ENCODE measurements at regions not wholly inside any gene's neighbourhood (a gene's known extent, or its start where the extent isn't known, plus 50 kb on each side); places are given as distances from the start of the nearest gene placed in this dataset.

GRCh38 chr2:184294831-184295230 lies 303.5 kb upstream of the ZNF804A start:
- no peak overlapping the region for H3K4me3 ChIP-seq (ENCODE audit: low read length)
- intact Hi-C loops (cut with DNase I, micrococcal nuclease), result no loop called here
- Mint-ChIP-seq H3K27ac (no peak overlapping the region), H3K4me3 (no peak overlapping the region), H3K27me3 (no peaks in the 10 kb centered on the region), H3K9me3 (no peaks in the 10 kb centered on the region), H3K36me3 (ENCODE audit: low read depth) (no peaks in the 10 kb centered on the region), H3K4me1 (ENCODE audit: low read depth) (no peaks in the 10 kb centered on the region)
- no peak for DNase-seq
- CTCF ChIA-PET, result no interaction called here
- ATAC-seq (ENCODE audit: poor library complexity), result no peak
- no peaks in the 10 kb centered on the region for H3K27me3 ChIP-seq (ENCODE audit: control insufficient read depth in 1 of 2, insufficient read depth in 2 of 2, low read length in 2 of 2)
- TF ChIP-seq CTCF (IDR thresholded peaks at IDR 0.05), result no peak
- H3K27ac ChIP-seq (ENCODE audit: low read depth in 1 of 2, low read length in 2 of 2), result no peak overlapping the region
- no peaks in the 10 kb centered on the region for H3K9me3 ChIP-seq (ENCODE audit: control insufficient read depth in 1 of 2, insufficient read depth in 1 of 2, low read length in 2 of 2)
- no peaks in the 10 kb centered on the region for H3K4me1 ChIP-seq (ENCODE audit: insufficient read depth, low read length)
- POLR2A ChIA-PET, result no interaction called here
- H3K36me3 ChIP-seq (ENCODE audit: insufficient read depth, low read length), result no peaks in the 10 kb centered on the region

GRCh38 chr2:184297085-184297484 lies 301.2 kb upstream of the ZNF804A start:
- H3K36me3 ChIP-seq (ENCODE audit: insufficient read depth, low read length), result no peaks in the 10 kb centered on the region
- H3K9me3 Mint-ChIP-seq, result no peaks in the 10 kb centered on the region
- no peaks in the 10 kb centered on the region for H3K36me3 Mint-ChIP-seq (ENCODE audit: low read depth)
- no peak for DNase-seq
- no peak for TF ChIP-seq CTCF (IDR thresholded peaks at IDR 0.05)
- ATAC-seq (ENCODE audit: poor library complexity), result no peak
- H3K4me3 Mint-ChIP-seq, result no peak overlapping the region
- H3K27ac Mint-ChIP-seq, result no peak overlapping the region
- no peaks in the 10 kb centered on the region for H3K9me3 ChIP-seq (ENCODE audit: control insufficient read depth in 1 of 2, insufficient read depth in 1 of 2, low read length in 2 of 2)
- H3K4me1 Mint-ChIP-seq (ENCODE audit: low read depth), result no peaks in the 10 kb centered on the region
- intact Hi-C loops (cut with DNase I, micrococcal nuclease), result no loop called here
- no peaks in the 10 kb centered on the region for H3K27me3 ChIP-seq (ENCODE audit: control insufficient read depth in 1 of 2, insufficient read depth in 2 of 2, low read length in 2 of 2)
- ChIA-PET POLR2A (no interaction called here), CTCF (no interaction called here)
- H3K27me3 Mint-ChIP-seq, result no peaks in the 10 kb centered on the region
- H3K4me1 ChIP-seq (ENCODE audit: insufficient read depth, low read length), result no peaks in the 10 kb centered on the region
- no peak overlapping the region for H3K27ac ChIP-seq (ENCODE audit: low read depth in 1 of 2, low read length in 2 of 2)
- H3K4me3 ChIP-seq (ENCODE audit: low read length), result no peak overlapping the region

GRCh38 chr2:184302506-184302905 lies 295.8 kb upstream of the ZNF804A start:
- Mint-ChIP-seq H3K27me3 (no peaks in the 10 kb centered on the region), H3K27ac (no peak overlapping the region), H3K4me3 (no peak overlapping the region), H3K4me1 (ENCODE audit: low read depth) (no peaks in the 10 kb centered on the region), H3K9me3 (no peaks in the 10 kb centered on the region), H3K36me3 (ENCODE audit: low read depth) (no peaks in the 10 kb centered on the region)
- no peaks in the 10 kb centered on the region for H3K36me3 ChIP-seq (ENCODE audit: insufficient read depth, low read length)
- no peaks in the 10 kb centered on the region for H3K27me3 ChIP-seq (ENCODE audit: control insufficient read depth in 1 of 2, insufficient read depth in 2 of 2, low read length in 2 of 2)
- no peak for TF ChIP-seq CTCF (IDR thresholded peaks at IDR 0.05)
- no peaks in the 10 kb centered on the region for H3K4me1 ChIP-seq (ENCODE audit: insufficient read depth, low read length)
- H3K9me3 ChIP-seq (ENCODE audit: control insufficient read depth in 1 of 2, insufficient read depth in 1 of 2, low read length in 2 of 2), result no peaks in the 10 kb centered on the region
- H3K4me3 ChIP-seq (ENCODE audit: low read length), result no peak overlapping the region
- ChIA-PET CTCF (no interaction called here), POLR2A (no interaction called here)
- DNase-seq, result no peak
- no peak overlapping the region for H3K27ac ChIP-seq (ENCODE audit: low read depth in 1 of 2, low read length in 2 of 2)
- no peak for ATAC-seq (ENCODE audit: poor library complexity)
- intact Hi-C loops (cut with DNase I, micrococcal nuclease), result no loop called here
